ENCODE measurements at regions not wholly inside any gene's neighbourhood (a gene's known extent, or its start where the extent isn't known, plus 50 kb on each side); places are given as distances from the start of the nearest gene placed in this dataset.

DNA sequence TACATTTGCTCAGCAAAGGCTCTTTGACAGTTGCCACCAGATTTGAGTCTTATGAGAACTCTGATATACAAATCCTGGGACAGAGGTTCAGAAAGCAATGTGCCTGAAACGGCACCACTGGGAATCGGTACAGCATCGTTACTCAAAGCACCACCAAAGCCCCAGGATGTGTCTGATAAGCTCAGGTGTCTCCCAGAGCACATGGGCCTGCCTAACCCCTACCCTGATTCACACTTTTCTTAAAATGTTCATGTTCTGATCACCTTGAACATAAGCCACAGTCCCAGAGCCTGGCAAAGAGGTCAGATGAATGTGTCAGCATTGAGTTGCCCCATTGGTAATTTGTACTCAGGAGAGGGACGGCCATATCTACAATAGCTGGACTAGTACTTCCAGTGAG, 545.8 kb upstream of the AUTS2 start:
- Mint-ChIP-seq H3K27me3 (ENCODE audit: insufficient read depth, low read depth, poor library complexity) (peaks cover 3% of the 10 kb centered on the region), H3K27ac (no peak overlapping the region), H3K36me3 (ENCODE audit: low read depth) (peaks cover 18% of the 10 kb centered on the region; the same call in 2 of the 3 replicates), H3K4me1 (no peaks in the 10 kb centered on the region), H3K9me3 (peaks cover 58% of the 10 kb centered on the region), H3K4me3 (no peak overlapping the region)
- DNase-seq (ENCODE audit: low spot score) (no peak), ATAC-seq (no peak)
- Histone ChIP-seq H3F3A (replicated peaks; ENCODE audit: low read depth) (no peaks in the 10 kb centered on the region), H3K36me3 (ENCODE audit: insufficient read depth) (no peaks in the 10 kb centered on the region; the same call in 1 of the 2 replicates), H3K79me2 (replicated peaks; ENCODE audit: insufficient read depth) (no peaks in the 10 kb centered on the region), H3K27ac (ENCODE audit: low read depth) (no peak overlapping the region), H4K20me1 (replicated peaks; ENCODE audit: insufficient read depth) (no peaks in the 10 kb centered on the region), H3K4me2 (no peak overlapping the region), H3K9me2 (ENCODE audit: insufficient read depth) (no peaks in the 10 kb centered on the region), H2AFZ (no peak overlapping the region), H3K4me3 (no peak overlapping the region), H3K27me3 (ENCODE audit: insufficient read depth) (no peaks in the 10 kb centered on the region), H3K4me1 (ENCODE audit: insufficient read depth) (no peaks in the 10 kb centered on the region)
- TF ChIP-seq, protein P1, sequence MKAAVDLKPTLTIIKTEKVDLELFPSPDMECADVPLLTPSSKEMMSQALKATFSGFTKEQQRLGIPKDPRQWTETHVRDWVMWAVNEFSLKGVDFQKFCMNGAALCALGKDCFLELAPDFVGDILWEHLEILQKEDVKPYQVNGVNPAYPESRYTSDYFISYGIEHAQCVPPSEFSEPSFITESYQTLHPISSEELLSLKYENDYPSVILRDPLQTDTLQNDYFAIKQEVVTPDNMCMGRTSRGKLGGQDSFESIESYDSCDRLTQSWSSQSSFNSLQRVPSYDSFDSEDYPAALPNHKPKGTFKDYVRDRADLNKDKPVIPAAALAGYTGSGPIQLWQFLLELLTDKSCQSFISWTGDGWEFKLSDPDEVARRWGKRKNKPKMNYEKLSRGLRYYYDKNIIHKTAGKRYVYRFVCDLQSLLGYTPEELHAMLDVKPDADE (IDR thresholded peaks at IDR 0.05) = no peak
- TF ChIP-seq ZNF331 (CRISPR knock-in tag; IDR thresholded peaks at IDR 0.05; ENCODE audit: low read depth) = no peak
- no peak for TF ChIP-seq JUNB (IDR thresholded peaks at IDR 0.05; ENCODE audit: unreplicated experiment)
- no peak for TF ChIP-seq CREB1 (CRISPR knock-in tag; IDR thresholded peaks at IDR 0.05; ENCODE audit: low read depth)
- no peak for TF ChIP-seq ZNF114 (CRISPR knock-in tag; IDR thresholded peaks at IDR 0.05)
- TF ChIP-seq EZH2phosphoT487 (IDR thresholded peaks at IDR 0.05; ENCODE audit: unreplicated experiment) = no peak
- no peak for TF ChIP-seq EZH2 (IDR thresholded peaks at IDR 0.05; ENCODE audit: low read depth, unreplicated experiment)
- TF ChIP-seq, protein P2, sequence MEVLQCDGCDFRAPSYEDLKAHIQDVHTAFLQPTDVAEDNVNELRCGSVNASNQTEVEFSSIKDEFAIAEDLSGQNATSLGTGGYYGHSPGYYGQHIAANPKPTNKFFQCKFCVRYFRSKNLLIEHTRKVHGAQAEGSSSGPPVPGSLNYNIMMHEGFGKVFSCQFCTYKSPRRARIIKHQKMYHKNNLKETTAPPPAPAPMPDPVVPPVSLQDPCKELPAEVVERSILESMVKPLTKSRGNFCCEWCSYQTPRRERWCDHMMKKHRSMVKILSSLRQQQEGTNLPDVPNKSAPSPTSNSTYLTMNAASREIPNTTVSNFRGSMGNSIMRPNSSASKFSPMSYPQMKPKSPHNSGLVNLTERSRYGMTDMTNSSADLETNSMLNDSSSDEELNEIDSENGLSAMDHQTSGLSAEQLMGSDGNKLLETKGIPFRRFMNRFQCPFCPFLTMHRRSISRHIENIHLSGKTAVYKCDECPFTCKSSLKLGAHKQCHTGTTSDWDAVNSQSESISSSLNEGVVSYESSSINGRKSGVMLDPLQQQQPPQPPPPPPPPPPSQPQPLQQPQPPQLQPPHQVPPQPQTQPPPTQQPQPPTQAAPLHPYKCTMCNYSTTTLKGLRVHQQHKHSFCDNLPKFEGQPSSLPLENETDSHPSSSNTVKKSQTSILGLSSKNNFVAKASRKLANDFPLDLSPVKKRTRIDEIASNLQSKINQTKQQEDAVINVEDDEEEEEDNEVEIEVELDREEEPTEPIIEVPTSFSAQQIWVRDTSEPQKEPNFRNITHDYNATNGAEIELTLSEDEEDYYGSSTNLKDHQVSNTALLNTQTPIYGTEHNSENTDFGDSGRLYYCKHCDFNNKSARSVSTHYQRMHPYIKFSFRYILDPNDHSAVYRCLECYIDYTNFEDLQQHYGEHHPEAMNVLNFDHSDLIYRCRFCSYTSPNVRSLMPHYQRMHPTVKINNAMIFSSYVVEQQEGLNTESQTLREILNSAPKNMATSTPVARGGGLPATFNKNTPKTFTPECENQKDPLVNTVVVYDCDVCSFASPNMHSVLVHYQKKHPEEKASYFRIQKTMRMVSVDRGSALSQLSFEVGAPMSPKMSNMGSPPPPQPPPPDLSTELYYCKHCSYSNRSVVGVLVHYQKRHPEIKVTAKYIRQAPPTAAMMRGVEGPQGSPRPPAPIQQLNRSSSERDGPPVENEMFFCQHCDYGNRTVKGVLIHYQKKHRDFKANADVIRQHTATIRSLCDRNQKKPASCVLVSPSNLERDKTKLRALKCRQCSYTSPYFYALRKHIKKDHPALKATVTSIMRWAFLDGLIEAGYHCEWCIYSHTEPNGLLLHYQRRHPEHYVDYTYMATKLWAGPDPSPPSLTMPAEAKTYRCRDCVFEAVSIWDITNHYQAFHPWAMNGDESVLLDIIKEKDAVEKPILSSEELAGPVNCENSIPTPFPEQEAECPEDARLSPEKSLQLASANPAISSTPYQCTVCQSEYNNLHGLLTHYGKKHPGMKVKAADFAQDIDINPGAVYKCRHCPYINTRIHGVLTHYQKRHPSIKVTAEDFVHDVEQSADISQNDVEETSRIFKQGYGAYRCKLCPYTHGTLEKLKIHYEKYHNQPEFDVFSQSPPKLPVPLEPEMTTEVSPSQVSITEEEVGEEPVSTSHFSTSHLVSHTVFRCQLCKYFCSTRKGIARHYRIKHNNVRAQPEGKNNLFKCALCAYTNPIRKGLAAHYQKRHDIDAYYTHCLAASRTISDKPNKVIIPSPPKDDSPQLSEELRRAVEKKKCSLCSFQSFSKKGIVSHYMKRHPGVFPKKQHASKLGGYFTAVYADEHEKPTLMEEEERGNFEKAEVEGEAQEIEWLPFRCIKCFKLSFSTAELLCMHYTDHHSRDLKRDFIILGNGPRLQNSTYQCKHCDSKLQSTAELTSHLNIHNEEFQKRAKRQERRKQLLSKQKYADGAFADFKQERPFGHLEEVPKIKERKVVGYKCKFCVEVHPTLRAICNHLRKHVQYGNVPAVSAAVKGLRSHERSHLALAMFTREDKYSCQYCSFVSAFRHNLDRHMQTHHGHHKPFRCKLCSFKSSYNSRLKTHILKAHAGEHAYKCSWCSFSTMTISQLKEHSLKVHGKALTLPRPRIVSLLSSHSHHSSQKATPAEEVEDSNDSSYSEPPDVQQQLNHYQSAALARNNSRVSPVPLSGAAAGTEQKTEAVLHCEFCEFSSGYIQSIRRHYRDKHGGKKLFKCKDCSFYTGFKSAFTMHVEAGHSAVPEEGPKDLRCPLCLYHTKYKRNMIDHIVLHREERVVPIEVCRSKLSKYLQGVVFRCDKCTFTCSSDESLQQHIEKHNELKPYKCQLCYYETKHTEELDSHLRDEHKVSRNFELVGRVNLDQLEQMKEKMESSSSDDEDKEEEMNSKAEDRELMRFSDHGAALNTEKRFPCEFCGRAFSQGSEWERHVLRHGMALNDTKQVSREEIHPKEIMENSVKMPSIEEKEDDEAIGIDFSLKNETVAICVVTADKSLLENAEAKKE (CRISPR knock-in tag; IDR thresholded peaks at IDR 0.05) = no peak
- no peak for TF ChIP-seq NANOG (IDR thresholded peaks at IDR 0.05; ENCODE audit: borderline replicate concordance)
- no peak for TF ChIP-seq STAT1 (IDR thresholded peaks at IDR 0.05; ENCODE audit: unreplicated experiment)
- TF ChIP-seq, protein P3, sequence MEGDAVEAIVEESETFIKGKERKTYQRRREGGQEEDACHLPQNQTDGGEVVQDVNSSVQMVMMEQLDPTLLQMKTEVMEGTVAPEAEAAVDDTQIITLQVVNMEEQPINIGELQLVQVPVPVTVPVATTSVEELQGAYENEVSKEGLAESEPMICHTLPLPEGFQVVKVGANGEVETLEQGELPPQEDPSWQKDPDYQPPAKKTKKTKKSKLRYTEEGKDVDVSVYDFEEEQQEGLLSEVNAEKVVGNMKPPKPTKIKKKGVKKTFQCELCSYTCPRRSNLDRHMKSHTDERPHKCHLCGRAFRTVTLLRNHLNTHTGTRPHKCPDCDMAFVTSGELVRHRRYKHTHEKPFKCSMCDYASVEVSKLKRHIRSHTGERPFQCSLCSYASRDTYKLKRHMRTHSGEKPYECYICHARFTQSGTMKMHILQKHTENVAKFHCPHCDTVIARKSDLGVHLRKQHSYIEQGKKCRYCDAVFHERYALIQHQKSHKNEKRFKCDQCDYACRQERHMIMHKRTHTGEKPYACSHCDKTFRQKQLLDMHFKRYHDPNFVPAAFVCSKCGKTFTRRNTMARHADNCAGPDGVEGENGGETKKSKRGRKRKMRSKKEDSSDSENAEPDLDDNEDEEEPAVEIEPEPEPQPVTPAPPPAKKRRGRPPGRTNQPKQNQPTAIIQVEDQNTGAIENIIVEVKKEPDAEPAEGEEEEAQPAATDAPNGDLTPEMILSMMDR (conservative IDR thresholded peaks at IDR 0.05; ENCODE audit: low read depth in 2 of 2) = no peak
- TF ChIP-seq, protein P4, sequence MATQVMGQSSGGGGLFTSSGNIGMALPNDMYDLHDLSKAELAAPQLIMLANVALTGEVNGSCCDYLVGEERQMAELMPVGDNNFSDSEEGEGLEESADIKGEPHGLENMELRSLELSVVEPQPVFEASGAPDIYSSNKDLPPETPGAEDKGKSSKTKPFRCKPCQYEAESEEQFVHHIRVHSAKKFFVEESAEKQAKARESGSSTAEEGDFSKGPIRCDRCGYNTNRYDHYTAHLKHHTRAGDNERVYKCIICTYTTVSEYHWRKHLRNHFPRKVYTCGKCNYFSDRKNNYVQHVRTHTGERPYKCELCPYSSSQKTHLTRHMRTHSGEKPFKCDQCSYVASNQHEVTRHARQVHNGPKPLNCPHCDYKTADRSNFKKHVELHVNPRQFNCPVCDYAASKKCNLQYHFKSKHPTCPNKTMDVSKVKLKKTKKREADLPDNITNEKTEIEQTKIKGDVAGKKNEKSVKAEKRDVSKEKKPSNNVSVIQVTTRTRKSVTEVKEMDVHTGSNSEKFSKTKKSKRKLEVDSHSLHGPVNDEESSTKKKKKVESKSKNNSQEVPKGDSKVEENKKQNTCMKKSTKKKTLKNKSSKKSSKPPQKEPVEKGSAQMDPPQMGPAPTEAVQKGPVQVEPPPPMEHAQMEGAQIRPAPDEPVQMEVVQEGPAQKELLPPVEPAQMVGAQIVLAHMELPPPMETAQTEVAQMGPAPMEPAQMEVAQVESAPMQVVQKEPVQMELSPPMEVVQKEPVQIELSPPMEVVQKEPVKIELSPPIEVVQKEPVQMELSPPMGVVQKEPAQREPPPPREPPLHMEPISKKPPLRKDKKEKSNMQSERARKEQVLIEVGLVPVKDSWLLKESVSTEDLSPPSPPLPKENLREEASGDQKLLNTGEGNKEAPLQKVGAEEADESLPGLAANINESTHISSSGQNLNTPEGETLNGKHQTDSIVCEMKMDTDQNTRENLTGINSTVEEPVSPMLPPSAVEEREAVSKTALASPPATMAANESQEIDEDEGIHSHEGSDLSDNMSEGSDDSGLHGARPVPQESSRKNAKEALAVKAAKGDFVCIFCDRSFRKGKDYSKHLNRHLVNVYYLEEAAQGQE (IDR thresholded peaks at IDR 0.05; ENCODE audit: unreplicated experiment) = no peak
- TF ChIP-seq POLR2AphosphoS5 (IDR thresholded peaks at IDR 0.05; ENCODE audit: low read depth) = no peak
